ENCODE measurements at regions not wholly inside any gene's neighbourhood (a gene's known extent, or its start where the extent isn't known, plus 50 kb on each side); places are given as distances from the start of the nearest gene placed in this dataset.

- TF ChIP-seq CTCF (IDR thresholded peaks at IDR 0.05): no peak
- no peak for TF ChIP-seq POLR2AphosphoS5 (IDR thresholded peaks at IDR 0.05)
- TF ChIP-seq POLR2A (IDR thresholded peaks at IDR 0.05): no peak
Measured at GRCh38 chr1:38568061-38568857, 291.3 kb downstream of the RRAGC start.

Data from breast epithelium (tissue), 3 donors.